ENCODE measurements at regions not wholly inside any gene's neighbourhood (a gene's known extent, or its start where the extent isn't known, plus 50 kb on each side); places are given as distances from the start of the nearest gene placed in this dataset.
"Not testable (repeated sequence)": the region's sequence is repeated elsewhere in the genome, so short reads cannot be mapped to it uniquely, and the experiment has no call there.

- no peaks in the 10 kb centered on the region for H3K36me3 ChIP-seq (replicated peaks)
- in situ Hi-C loops (cut with MboI; ENCODE audit: low sequenced_read_pairs), result no loop called here
- H3K4me1 ChIP-seq, result peaks cover 2% of the 10 kb centered on the region; the same call in 1 of the 2 replicates
- DNase-seq (ENCODE audit: low spot score in 2 of 2), result no peak
- peaks cover 16% of the 10 kb centered on the region for H3K27me3 ChIP-seq (ENCODE audit: low read depth)
- H3K4me3 ChIP-seq, result no peak overlapping the region
- H3K9me3 ChIP-seq, result no peaks in the 10 kb centered on the region
Observed at GRCh38 chr1:60891765-60892164, 190.6 kb upstream of the NFIA start.

GRCh38 chr1:60891281-60891680, 191.1 kb upstream of the NFIA start:
- in situ Hi-C loops (cut with MboI; ENCODE audit: low sequenced_read_pairs), result no loop called here
- Histone ChIP-seq H3K9me3 (no peaks in the 10 kb centered on the region), H3K27me3 (ENCODE audit: low read depth) (peaks cover 21% of the 10 kb centered on the region), H3K4me3 (no peak overlapping the region), H3K4me1 (peaks cover 2% of the 10 kb centered on the region; the same call in 1 of the 2 replicates), H3K36me3 (replicated peaks) (no peaks in the 10 kb centered on the region)
- DNase-seq (ENCODE audit: low spot score in 2 of 2), result no peak

- peaks cover 2% of the 10 kb centered on the region; the same call in 1 of the 2 replicates for H3K4me1 ChIP-seq
- no peak for DNase-seq (ENCODE audit: low spot score in 2 of 2)
- in situ Hi-C loops (cut with MboI; ENCODE audit: low sequenced_read_pairs), result no loop called here
Observed at GRCh38 chr1:60890664-60891063, 191.7 kb upstream of the NFIA start.

GRCh38 chr1:60889709-60890108, 192.7 kb upstream of the NFIA start:
- Histone ChIP-seq H3K27me3 (ENCODE audit: low read depth) (peaks cover 21% of the 10 kb centered on the region), H3K9me3 (no peaks in the 10 kb centered on the region), H3K36me3 (replicated peaks) (no peaks in the 10 kb centered on the region), H3K4me3 (no peak overlapping the region), H3K4me1 (peaks cover 2% of the 10 kb centered on the region; the same call in 1 of the 2 replicates)
- no peak for DNase-seq (ENCODE audit: low spot score in 2 of 2)
- in situ Hi-C loops (cut with MboI; ENCODE audit: low sequenced_read_pairs), result no loop called here

More at GRCh38 chr1:60890664-60891063, 191.7 kb upstream of the NFIA start:
- Histone ChIP-seq H3K9me3 (no peaks in the 10 kb centered on the region), H3K36me3 (replicated peaks) (no peaks in the 10 kb centered on the region), H3K27me3 (ENCODE audit: low read depth) (peaks cover 21% of the 10 kb centered on the region), H3K4me3 (no peak overlapping the region)

DNA sequence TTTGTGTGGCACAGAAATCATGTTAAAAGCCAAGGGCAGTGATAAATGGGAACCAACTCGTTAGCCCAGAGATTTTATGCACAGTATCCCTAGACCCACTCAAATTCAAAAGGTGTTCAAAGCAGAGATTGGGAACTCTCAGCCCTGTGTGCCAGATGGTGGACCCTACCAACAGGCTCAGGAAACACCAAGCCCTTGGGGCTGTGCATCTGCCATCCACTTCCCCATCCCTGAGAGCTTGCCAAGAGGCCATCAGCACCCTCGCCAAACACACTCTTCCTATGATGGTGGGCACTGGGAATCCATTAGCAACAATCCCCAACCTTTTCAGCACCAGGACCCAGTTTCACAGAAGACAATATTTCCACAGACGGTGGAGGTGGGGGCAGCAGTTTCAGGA, 194.2 kb upstream of the NFIA start:
- H3K4me1 ChIP-seq, result no peaks in the 10 kb centered on the region
- H3K36me3 ChIP-seq (replicated peaks), result no peaks in the 10 kb centered on the region
- H3K27me3 ChIP-seq (ENCODE audit: low read depth), result peaks cover 28% of the 10 kb centered on the region
- H3K9me3 ChIP-seq, result no peaks in the 10 kb centered on the region
- in situ Hi-C loops (cut with MboI; ENCODE audit: low sequenced_read_pairs), result no loop called here
- DNase-seq (ENCODE audit: low spot score in 2 of 2), result no peak
- H3K4me3 ChIP-seq, result no peak overlapping the region

GRCh38 chr1:60886793-60887331, 195.5 kb upstream of the NFIA start:
- no peak overlapping the region for H3K4me3 ChIP-seq
- DNase-seq (ENCODE audit: low spot score in 2 of 2), result no peak
- H3K4me1 ChIP-seq, result no peaks in the 10 kb centered on the region
- in situ Hi-C loops (cut with MboI; ENCODE audit: low sequenced_read_pairs), result no loop called here
- peaks cover 34% of the 10 kb centered on the region for H3K27me3 ChIP-seq (ENCODE audit: low read depth)
- no peaks in the 10 kb centered on the region for H3K36me3 ChIP-seq (replicated peaks)
- no peaks in the 10 kb centered on the region for H3K9me3 ChIP-seq

GRCh38 chr1:60886090-60886489, 196.3 kb upstream of the NFIA start:
- H3K4me3 ChIP-seq, result no peak overlapping the region
- peaks cover 28% of the 10 kb centered on the region for H3K27me3 ChIP-seq (ENCODE audit: low read depth)
- in situ Hi-C loops (cut with MboI; ENCODE audit: low sequenced_read_pairs), result no loop called here

GRCh38 chr1:60880202-60880601, 202.2 kb upstream of the NFIA start:
- peaks cover 19% of the 10 kb centered on the region; the same call in 1 of the 2 replicates for H3K27me3 ChIP-seq (ENCODE audit: low read depth)
- H3K36me3 ChIP-seq (replicated peaks), result no peaks in the 10 kb centered on the region
- H3K9me3 ChIP-seq, result no peaks in the 10 kb centered on the region
- no peak overlapping the region for H3K4me3 ChIP-seq
- in situ Hi-C loops (cut with MboI; ENCODE audit: low sequenced_read_pairs), result no loop called here
- H3K4me1 ChIP-seq, result no peaks in the 10 kb centered on the region
- DNase-seq (ENCODE audit: low spot score in 2 of 2), result no peak

More at GRCh38 chr1:60886090-60886489, 196.3 kb upstream of the NFIA start:
- no peak for DNase-seq (ENCODE audit: low spot score in 2 of 2)
- Histone ChIP-seq H3K9me3 (no peaks in the 10 kb centered on the region), H3K4me1 (no peaks in the 10 kb centered on the region), H3K36me3 (replicated peaks) (no peaks in the 10 kb centered on the region)

DNA sequence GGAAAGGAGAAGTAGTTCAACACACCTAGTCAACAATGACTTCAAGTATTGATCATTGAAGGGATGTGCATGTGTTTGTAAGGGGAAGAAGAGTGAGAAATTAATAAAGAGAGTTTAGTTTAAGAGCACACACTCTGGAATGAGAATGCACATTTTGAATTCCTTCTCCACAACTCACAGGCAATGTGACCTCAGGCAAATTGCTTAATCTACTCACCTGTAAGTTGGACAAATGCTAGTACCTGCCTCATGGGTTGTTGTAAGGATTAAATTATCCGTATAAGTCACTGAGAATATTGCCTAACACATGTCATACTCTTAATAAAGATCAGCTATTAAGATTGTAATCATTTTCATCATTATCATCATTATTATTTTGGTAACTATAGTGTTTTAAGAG, 204.0 kb upstream of the NFIA start:
- in situ Hi-C loops (cut with MboI; ENCODE audit: low sequenced_read_pairs), result no loop called here
- no peak overlapping the region for H3K4me3 ChIP-seq
- DNase-seq (ENCODE audit: low spot score in 2 of 2), result no peak
- no peaks in the 10 kb centered on the region for H3K36me3 ChIP-seq (replicated peaks)
- peaks cover 11% of the 10 kb centered on the region; the same call in 1 of the 2 replicates for H3K27me3 ChIP-seq (ENCODE audit: low read depth)
- H3K4me1 ChIP-seq, result no peaks in the 10 kb centered on the region
- H3K9me3 ChIP-seq, result no peaks in the 10 kb centered on the region

DNA sequence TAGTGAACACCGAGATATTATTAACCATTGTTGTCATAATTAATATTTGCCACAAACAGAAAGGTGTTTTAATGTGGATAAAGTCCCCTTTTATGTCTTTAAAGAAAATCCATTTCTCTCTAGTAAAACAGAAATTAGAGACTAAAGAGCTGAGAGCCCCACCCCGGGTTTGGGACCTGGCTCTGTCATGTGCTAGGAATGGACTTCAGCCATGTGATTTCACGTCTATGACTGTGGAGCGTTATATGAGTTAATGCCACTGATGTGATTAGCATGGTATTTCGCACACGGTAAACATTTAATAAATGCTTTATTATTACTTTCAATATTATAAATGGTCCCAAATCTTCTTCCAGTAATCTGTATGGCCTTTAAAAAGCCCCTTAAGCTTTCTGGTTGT, 205.0 kb upstream of the NFIA start:
- no peak overlapping the region for H3K4me3 ChIP-seq
- H3K4me1 ChIP-seq, result no peaks in the 10 kb centered on the region
- in situ Hi-C loops (cut with MboI; ENCODE audit: low sequenced_read_pairs), result no loop called here
- no peak for DNase-seq (ENCODE audit: low spot score in 2 of 2)
- H3K9me3 ChIP-seq, result no peaks in the 10 kb centered on the region
- no peaks in the 10 kb centered on the region for H3K36me3 ChIP-seq (replicated peaks)
- peaks cover 8% of the 10 kb centered on the region; the same call in 1 of the 2 replicates for H3K27me3 ChIP-seq (ENCODE audit: low read depth)

- DNase-seq (ENCODE audit: low spot score in 2 of 2), result no peak
- in situ Hi-C loops (cut with MboI; ENCODE audit: low sequenced_read_pairs), result no loop called here
- Histone ChIP-seq H3K4me1 (no peaks in the 10 kb centered on the region), H3K27me3 (ENCODE audit: low read depth) (peaks cover 5% of the 10 kb centered on the region; the same call in 1 of the 2 replicates), H3K4me3 (no peak overlapping the region), H3K9me3 (no peaks in the 10 kb centered on the region), H3K36me3 (replicated peaks) (no peaks in the 10 kb centered on the region)
Observed at GRCh38 chr1:60876952-60877351, 205.4 kb upstream of the NFIA start.

DNA sequence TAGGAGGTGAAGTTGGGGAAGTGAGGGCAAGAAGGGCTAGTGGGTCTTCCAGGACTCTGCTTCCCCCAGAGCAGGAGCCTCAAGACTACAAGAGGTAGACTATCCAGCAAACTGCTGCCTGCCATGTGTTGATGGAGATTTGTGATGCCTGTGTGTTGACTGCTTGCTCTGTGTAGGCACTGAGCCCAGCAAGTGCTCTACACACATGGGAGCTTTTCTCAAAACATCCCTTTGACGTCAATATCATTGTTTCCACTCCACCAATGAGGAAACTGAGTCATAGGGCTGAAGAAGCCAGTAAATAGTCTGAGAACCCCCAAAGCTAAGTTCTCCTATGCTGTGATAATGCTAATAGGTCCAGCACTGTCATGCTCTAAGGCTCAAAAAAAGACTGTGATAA, 207.2 kb upstream of the NFIA start:
- in situ Hi-C loops (cut with MboI; ENCODE audit: low sequenced_read_pairs), result no loop called here
- H3K4me3 ChIP-seq, result no peak overlapping the region
- no peaks in the 10 kb centered on the region for H3K36me3 ChIP-seq (replicated peaks)
- no peaks in the 10 kb centered on the region for H3K9me3 ChIP-seq
- no peak for DNase-seq (ENCODE audit: low spot score in 2 of 2)
- no peaks in the 10 kb centered on the region for H3K4me1 ChIP-seq
- H3K27me3 ChIP-seq (ENCODE audit: low read depth), result peaks cover 13% of the 10 kb centered on the region

DNA sequence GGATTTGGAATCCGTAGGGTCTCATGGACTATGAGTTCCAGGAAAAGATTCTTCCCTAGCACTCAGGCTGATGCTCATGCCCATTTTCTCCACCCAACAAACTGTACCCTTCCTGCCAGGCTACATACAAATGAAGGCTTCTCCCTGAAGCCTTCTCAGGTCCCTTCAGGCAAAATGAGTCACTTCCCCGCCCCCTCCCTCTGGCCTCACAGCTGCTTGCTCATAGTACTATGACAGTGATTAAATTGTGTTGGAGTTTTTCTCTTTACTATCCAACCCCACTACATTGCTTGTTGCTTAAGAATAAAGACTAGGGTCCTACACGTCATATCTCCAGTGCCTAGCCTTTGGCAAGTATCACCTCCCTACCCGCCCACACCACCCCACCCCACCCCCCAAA, 207.6 kb upstream of the NFIA start:
- in situ Hi-C loops (cut with MboI; ENCODE audit: low sequenced_read_pairs), result no loop called here
- H3K4me3 ChIP-seq, result no peak overlapping the region
- no peak for DNase-seq (ENCODE audit: low spot score in 2 of 2)
- H3K27me3 ChIP-seq (ENCODE audit: low read depth), result peaks cover 12% of the 10 kb centered on the region
- H3K9me3 ChIP-seq, result no peaks in the 10 kb centered on the region
- no peaks in the 10 kb centered on the region for H3K4me1 ChIP-seq
- no peaks in the 10 kb centered on the region for H3K36me3 ChIP-seq (replicated peaks)

DNA sequence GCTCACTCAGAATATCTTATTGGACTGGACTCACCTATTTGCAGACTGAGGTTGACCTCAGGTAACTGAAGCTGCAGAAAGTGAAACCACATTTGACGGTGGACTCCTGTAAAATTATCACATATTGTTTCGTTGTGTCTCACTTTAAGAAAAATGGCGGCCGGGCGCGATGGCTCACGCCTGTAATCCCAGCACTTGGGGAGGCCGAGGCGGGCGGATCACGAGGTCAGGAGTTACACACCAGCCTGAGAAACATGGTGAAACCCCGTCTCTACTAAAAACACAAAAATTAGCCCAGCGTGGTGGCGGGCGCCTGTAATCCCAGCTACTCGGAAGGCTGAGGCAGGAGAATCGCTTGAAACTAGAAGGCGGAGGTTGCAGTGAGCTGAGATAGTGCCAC, 209.0 kb upstream of the NFIA start:
- H3K4me3 ChIP-seq; H3K9me3 ChIP-seq; in situ Hi-C loops (cut with MboI; ENCODE audit: low sequenced_read_pairs); DNase-seq (ENCODE audit: low spot score in 2 of 2); H3K4me1 ChIP-seq; H3K36me3 ChIP-seq (replicated peaks): not testable (repeated sequence)
- H3K27me3 ChIP-seq (ENCODE audit: low read depth), result peaks cover 23% of the 10 kb centered on the region
